Lower lobe of right lung (tissue), 2 donors: ENCODE measurements at regions not wholly inside any gene's neighbourhood (a gene's known extent, or its start where the extent isn't known, plus 50 kb on each side); places are given as distances from the start of the nearest gene placed in this dataset.

Experiments used
- ATAC-seq, 2 donors: fragments of 200-7000 bp; cut with Tn5 transposase; one replicate each; pipeline ENCODE4 v1.9.1; 2020 to 2022; ENCODE audit warnings: mild to moderate bottlenecking in 2 of 2, moderate library complexity in 2 of 2
- DNase-seq: peaks from one replicate; pipeline ENCODE4 v3.0.0-alpha.2; 2020
- H3K27ac ChIP-seq: fragments of 200-600 bp; one replicate; pipeline ENCODE4 v1.8.0; 2022
- H3K27me3 ChIP-seq: fragments of 200-600 bp; one replicate; pipeline ENCODE4 v1.8.0; 2022; ENCODE audit warnings: low read depth
- H3K36me3 ChIP-seq: fragments of 200-600 bp; one replicate; pipeline ENCODE4 v1.8.0; 2022; ENCODE audit warnings: mild to moderate bottlenecking
- H3K4me1 ChIP-seq: fragments of 200-600 bp; one replicate; pipeline ENCODE4 v1.8.0; 2022
- H3K4me3 ChIP-seq: fragments of 200-600 bp; one replicate; pipeline ENCODE4 v1.8.0; 2022; ENCODE audit warnings: mild to moderate bottlenecking
- H3K9me3 ChIP-seq: fragments of 200-600 bp; one replicate; pipeline ENCODE4 v1.8.0; 2022
- intact Hi-C: fragments of 100-400 bp; cut with DNase I; formaldehyde crosslinking; loops from one replicate; pipeline ENCODE4 v1.11.0; 2022
- TF ChIP-seq, protein P1 (sequence below): fragments of 200-600 bp; IDR thresholded peaks from one replicate; pipeline ENCODE4 v1.8.0; 2022; ENCODE audit warnings: antibody characterized with exemption, mild to moderate bottlenecking
- donor health status: DM: no; HTN: yes; CAD: no; lungs with severe emphysema.

DNA sequence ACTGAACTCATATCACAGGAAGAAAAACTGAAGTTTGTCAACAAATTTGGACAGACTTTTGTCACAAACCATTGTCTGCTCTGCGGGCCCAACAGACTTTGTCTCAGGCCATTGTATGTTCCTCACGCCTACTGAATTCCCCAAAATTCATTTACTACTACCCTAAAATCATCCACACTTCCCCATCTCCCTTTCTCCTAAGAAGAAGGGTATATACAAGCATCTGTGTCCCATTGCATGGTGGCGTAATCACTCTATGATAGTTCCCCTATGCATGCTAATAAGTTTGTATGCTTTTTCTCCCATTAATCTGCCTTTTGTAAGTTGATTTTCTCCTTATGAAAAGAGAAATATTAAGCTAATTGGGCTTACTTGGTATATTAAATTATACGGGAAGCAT, 54.9 kb upstream of the ATF3 start:
- ATAC-seq (no peak), DNase-seq (no peak)
- H3K9me3 ChIP-seq = no peaks in the 10 kb centered on the region
- no peaks in the 10 kb centered on the region for H3K36me3 ChIP-seq
- TF ChIP-seq, protein P1, sequence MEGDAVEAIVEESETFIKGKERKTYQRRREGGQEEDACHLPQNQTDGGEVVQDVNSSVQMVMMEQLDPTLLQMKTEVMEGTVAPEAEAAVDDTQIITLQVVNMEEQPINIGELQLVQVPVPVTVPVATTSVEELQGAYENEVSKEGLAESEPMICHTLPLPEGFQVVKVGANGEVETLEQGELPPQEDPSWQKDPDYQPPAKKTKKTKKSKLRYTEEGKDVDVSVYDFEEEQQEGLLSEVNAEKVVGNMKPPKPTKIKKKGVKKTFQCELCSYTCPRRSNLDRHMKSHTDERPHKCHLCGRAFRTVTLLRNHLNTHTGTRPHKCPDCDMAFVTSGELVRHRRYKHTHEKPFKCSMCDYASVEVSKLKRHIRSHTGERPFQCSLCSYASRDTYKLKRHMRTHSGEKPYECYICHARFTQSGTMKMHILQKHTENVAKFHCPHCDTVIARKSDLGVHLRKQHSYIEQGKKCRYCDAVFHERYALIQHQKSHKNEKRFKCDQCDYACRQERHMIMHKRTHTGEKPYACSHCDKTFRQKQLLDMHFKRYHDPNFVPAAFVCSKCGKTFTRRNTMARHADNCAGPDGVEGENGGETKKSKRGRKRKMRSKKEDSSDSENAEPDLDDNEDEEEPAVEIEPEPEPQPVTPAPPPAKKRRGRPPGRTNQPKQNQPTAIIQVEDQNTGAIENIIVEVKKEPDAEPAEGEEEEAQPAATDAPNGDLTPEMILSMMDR = no peak
- H3K4me3 ChIP-seq = no peak overlapping the region
- H3K4me1 ChIP-seq = no peaks in the 10 kb centered on the region
- H3K27me3 ChIP-seq = no peaks in the 10 kb centered on the region
- H3K27ac ChIP-seq = no peak overlapping the region
- intact Hi-C loops = no loop called here

DNA sequence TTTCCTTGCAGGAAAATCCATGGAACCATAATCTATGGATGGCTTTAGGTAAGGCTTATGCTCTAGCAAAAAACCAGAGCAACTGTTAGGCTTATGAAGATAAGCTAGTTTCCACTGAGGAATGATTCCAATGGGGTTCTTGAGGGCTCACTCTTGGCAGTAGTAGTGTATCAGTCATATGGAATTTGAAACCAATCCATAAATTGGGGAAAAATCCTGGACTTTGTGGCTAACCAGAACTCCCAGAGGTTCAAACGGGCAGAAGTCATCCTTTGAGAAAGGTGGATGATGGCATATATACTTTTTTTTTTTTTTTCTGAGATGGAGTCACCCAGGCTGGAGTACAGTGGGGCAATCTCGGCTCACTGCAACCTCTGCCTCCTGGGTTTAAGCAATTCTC, 54.2 kb upstream of the ATF3 start:
- intact Hi-C loops = no loop called here

DNA sequence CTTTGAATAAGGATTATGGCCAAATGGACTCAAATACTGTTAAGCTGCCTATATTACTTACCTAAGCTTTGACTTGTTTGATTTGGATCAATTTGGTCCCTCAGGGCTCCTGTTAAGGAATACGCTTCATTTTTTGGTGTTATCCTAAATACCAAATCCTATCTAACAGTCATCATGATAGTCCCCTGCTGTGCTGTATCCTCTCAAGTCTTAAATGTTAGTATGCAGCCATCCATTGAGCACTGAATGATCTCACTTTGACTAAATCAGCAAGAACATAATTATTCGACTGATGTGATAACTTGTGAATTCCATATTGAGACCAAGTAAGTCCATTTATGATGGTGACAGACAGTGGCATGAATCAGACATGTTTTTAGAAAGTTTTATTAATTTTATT, 53.1 kb upstream of the ATF3 start:
- Histone ChIP-seq H3K36me3 (no peaks in the 10 kb centered on the region), H3K27me3 (no peaks in the 10 kb centered on the region), H3K9me3 (no peaks in the 10 kb centered on the region), H3K27ac (no peak overlapping the region), H3K4me1 (peaks cover 5% of the 10 kb centered on the region), H3K4me3 (no peak overlapping the region)
- intact Hi-C loops = no loop called here
- DNase-seq (no peak), ATAC-seq (no peak)
- TF ChIP-seq, protein P1 = no peak

More for the DNA sequence above, 54.2 kb upstream of the ATF3 start:
- no peak for ATAC-seq
- H3K4me3 ChIP-seq = no peak overlapping the region
- no peaks in the 10 kb centered on the region for H3K27me3 ChIP-seq
- H3K36me3 ChIP-seq = no peaks in the 10 kb centered on the region
- no peak overlapping the region for H3K27ac ChIP-seq
- no peak for DNase-seq
- no peaks in the 10 kb centered on the region for H3K9me3 ChIP-seq
- peaks cover 5% of the 10 kb centered on the region for H3K4me1 ChIP-seq
- TF ChIP-seq, protein P1 = no peak

DNA sequence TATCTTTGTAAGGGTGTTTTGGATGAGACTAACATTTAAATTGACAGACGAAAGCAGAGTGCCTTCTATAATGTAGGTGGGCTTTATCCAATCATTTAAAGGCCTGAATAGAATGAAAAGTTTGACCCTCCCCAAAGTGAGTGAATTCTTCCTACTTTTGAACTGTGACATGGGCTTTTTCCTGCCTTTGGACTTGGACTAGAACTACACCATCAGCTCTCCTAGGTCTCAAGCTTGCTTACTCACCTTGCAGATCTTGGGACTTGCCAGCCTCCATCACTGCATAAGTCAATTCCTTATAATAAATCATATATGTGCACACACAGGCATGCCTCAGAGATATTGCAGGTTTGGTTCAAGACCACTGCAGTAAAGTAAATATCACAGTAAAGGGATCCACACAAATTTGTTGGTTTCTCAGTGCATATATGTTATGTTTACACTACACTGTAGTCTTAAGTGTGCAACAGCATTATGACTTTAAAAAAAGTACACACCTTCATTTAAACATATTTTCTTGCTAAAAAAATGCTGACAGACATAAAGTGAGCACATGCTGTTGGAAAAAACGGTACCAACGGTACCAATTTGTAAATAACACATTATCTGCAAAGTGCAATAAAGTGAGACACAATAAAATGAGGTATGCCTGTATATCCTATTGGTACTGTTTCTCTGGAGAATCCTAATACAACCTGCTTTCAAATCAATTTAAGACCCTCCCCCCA, 51.6 kb upstream of the ATF3 start:
- DNase-seq = no peak
- no peaks in the 10 kb centered on the region for H3K36me3 ChIP-seq
- H3K4me1 ChIP-seq = peaks cover 5% of the 10 kb centered on the region
- H3K9me3 ChIP-seq = no peaks in the 10 kb centered on the region
- no peak for ATAC-seq
- intact Hi-C loops = no loop called here
- no peaks in the 10 kb centered on the region for H3K27me3 ChIP-seq
- no peak overlapping the region for H3K4me3 ChIP-seq
- no peak overlapping the region for H3K27ac ChIP-seq
- TF ChIP-seq, protein P1 = no peak

DNA sequence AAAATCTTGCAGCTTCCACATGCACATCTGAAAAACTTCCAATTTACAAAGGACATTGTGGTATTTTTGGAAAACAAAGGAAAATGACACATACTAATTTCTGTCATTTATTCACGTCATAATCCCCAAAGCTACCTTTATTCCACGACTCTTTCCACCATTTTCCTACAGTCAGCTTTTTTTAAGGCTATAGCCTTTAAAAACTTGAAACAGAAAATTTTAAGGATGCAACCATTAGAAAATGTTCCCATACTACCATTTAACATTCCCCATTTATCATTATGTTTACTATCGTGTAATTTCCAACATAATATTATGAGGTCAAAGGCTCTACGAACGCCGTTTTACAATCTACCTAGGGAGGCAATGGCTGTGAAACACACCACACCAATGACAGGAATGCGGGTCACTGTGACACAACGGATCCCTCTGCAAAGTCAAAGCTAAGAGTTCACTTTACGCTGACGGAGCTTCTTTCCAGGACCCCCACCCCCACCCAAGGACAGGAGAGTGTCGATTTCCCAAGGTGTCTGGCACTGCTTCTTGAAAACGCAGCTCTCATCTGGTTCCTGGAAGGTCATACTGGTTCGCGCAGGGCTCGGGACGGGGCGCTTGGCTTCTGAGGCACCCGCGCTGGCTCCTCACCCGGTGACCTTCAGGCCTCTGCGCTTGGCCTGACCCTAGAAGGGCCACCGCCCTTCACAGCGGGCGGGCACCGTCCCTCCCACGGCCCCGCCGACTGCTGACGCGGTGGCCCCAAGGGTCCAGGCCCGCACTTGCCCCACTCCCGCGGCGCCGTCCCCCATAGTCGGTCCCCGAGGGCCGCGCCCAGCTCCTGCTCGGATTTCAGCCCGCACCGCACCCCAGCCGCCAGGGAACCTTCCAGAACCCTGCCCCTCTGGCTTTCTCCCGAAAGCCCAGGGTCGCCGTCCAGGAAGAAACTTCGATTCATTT, 50.5 kb upstream of the ATF3 start:
- DNase-seq (peak; percentile 83), ATAC-seq (peak; percentile 84 to 89)
- intact Hi-C loops = no loop called here
- Histone ChIP-seq H3K9me3 (no peaks in the 10 kb centered on the region), H3K4me3 (peak overlapping the region; percentile 87), H3K4me1 (peaks cover 5% of the 10 kb centered on the region), H3K36me3 (no peaks in the 10 kb centered on the region), H3K27ac (peak overlapping the region; percentile 99), H3K27me3 (no peaks in the 10 kb centered on the region)
- TF ChIP-seq, protein P1 = no peak
